H9 (cell line): ENCODE measurements at regions not wholly inside any gene's neighbourhood (a gene's known extent, or its start where the extent isn't known, plus 50 kb on each side); places are given as distances from the start of the nearest gene placed in this dataset.

Source experiments
- DNase-seq: peaks from one replicate; pipeline ENCODE4 v3.0.0-alpha.2; 2017
- H2AFZ ChIP-seq: one replicate; pipeline ENCODE4 v1.6.1; 2013; ENCODE audit warnings: mild to moderate bottlenecking, low read length, control low read depth, moderate library complexity
- H2AK5ac ChIP-seq: 2 replicates; pipeline ENCODE4 v1.6.1; 2013; ENCODE audit warnings: low read length, control low read depth, mixed read lengths; ENCODE audit not compliant: insufficient read length
- H2BK120ac ChIP-seq: one replicate; pipeline ENCODE4 v1.6.1; 2013; ENCODE audit warnings: low read depth, mild to moderate bottlenecking, low read length, control low read depth, inconsistent platforms; ENCODE audit not compliant: poor library complexity, severe bottlenecking
- H2BK12ac ChIP-seq: 2 replicates; pipeline ENCODE4 v1.6.1; 2013; ENCODE audit warnings: low read length, control low read depth, mixed read lengths, low read depth; ENCODE audit not compliant: insufficient read length
- H2BK15ac ChIP-seq: 2 replicates; pipeline ENCODE4 v1.6.1; 2013; ENCODE audit warnings: low read depth, low read length, control low read depth
- H2BK20ac ChIP-seq: one replicate; pipeline ENCODE4 v1.6.1; 2013; ENCODE audit warnings: low read depth, mild to moderate bottlenecking, low read length, control low read depth, inconsistent platforms; ENCODE audit not compliant: poor library complexity, severe bottlenecking
- H2BK5ac ChIP-seq: 2 replicates; pipeline ENCODE4 v1.6.1; 2013; ENCODE audit warnings: low read length, control low read depth, mixed read lengths; ENCODE audit not compliant: insufficient read length
- H3K14ac ChIP-seq: 2 replicates; pipeline ENCODE4 v1.6.1; 2013; ENCODE audit warnings: low read length, control low read depth; ENCODE audit not compliant: insufficient read depth
- H3K18ac ChIP-seq: 2 replicates; pipeline ENCODE4 v1.6.1; 2013; ENCODE audit warnings: low read depth, mild to moderate bottlenecking, mixed read lengths, low read length, control low read depth; ENCODE audit not compliant: insufficient read length
- H3K23ac ChIP-seq: 2 replicates; pipeline ENCODE4 v1.6.1; 2013; ENCODE audit warnings: low read length, control low read depth, mixed read lengths, low read depth; ENCODE audit not compliant: insufficient read length
- H3K23me2 ChIP-seq: 2 replicates; pipeline ENCODE4 v1.6.1; 2013; ENCODE audit warnings: low read depth, mild to moderate bottlenecking, mixed read lengths, low read length, control low read depth; ENCODE audit not compliant: insufficient read length, poor library complexity, severe bottlenecking
- H3K27ac ChIP-seq: 2 replicates; pipeline ENCODE4 v1.5.1; 2013; ENCODE audit warnings: low read length, control low read depth, mixed read lengths, low read depth; ENCODE audit not compliant: insufficient read length
- H3K27me3 ChIP-seq: 2 replicates; pipeline ENCODE4 v1.6.1; 2013; ENCODE audit warnings: low read length, control low read depth, inconsistent platforms; ENCODE audit not compliant: insufficient read depth
- H3K4ac ChIP-seq: 2 replicates; pipeline ENCODE4 v1.6.1; 2013; ENCODE audit warnings: low read depth, mild to moderate bottlenecking, control low read depth, inconsistent platforms, low read length, moderate library complexity
- H3K4me1 ChIP-seq: 2 replicates; pipeline ENCODE4 v1.6.1; 2013; ENCODE audit warnings: low read length, control low read depth, inconsistent platforms; ENCODE audit not compliant: insufficient read depth
- H3K4me2 ChIP-seq: 2 replicates; pipeline ENCODE4 v1.6.1; 2013; ENCODE audit warnings: low read length, control low read depth, mixed read lengths; ENCODE audit not compliant: insufficient read length, insufficient read depth
- H3K56ac ChIP-seq: 2 replicates; pipeline ENCODE4 v1.6.1; 2013; ENCODE audit warnings: low read depth, mild to moderate bottlenecking, mixed read lengths, low read length, control low read depth; ENCODE audit not compliant: insufficient read length
- H3K79me1 ChIP-seq: 2 replicates; pipeline ENCODE4 v1.6.1; 2013; ENCODE audit warnings: low read depth, mild to moderate bottlenecking, moderate library complexity, low read length, control low read depth, inconsistent platforms; ENCODE audit not compliant: insufficient read depth, poor library complexity, severe bottlenecking
- H3K79me2 ChIP-seq: 2 replicates; pipeline ENCODE4 v1.6.1; 2013; ENCODE audit warnings: low read length, control low read depth, inconsistent platforms; ENCODE audit not compliant: insufficient read depth
- H3K9ac ChIP-seq: 2 replicates; pipeline ENCODE4 v1.6.1; 2013; ENCODE audit warnings: low read length, control low read depth, mixed read lengths; ENCODE audit not compliant: insufficient read length; ENCODE audit errors: extremely low read depth
- H3K9me3 ChIP-seq: one replicate; pipeline ENCODE4 v1.6.1; 2013; ENCODE audit warnings: low read depth, low read length, inconsistent platforms; ENCODE audit not compliant: control insufficient read depth
- H3T11ph ChIP-seq: one replicate; pipeline ENCODE4 v1.6.1; 2013; ENCODE audit warnings: mild to moderate bottlenecking, low read length, control low read depth, inconsistent platforms
- H4K20me1 ChIP-seq: one replicate; pipeline ENCODE4 v1.6.1; 2013; ENCODE audit not compliant: control insufficient read depth, insufficient read length, insufficient read depth
- H4K5ac ChIP-seq: 2 replicates; pipeline ENCODE4 v1.6.1; 2013; ENCODE audit warnings: low read depth, mild to moderate bottlenecking, mixed read lengths, low read length, control low read depth; ENCODE audit not compliant: insufficient read length
- H4K8ac ChIP-seq: replicated peaks from 2 replicates; pipeline ENCODE4 v1.6.1; 2013; ENCODE audit warnings: low read length, control low read depth, mixed read lengths, low read depth; ENCODE audit not compliant: insufficient read length
- H4K91ac ChIP-seq: 2 replicates; pipeline ENCODE4 v1.6.1; 2013; ENCODE audit warnings: low read depth, mild to moderate bottlenecking, moderate library complexity, mixed read lengths, low read length, control low read depth; ENCODE audit not compliant: insufficient read length
- H3K27ac Mint-ChIP-seq, 3 experiments: 2 replicates in 2 of 3; 3 replicates in 1 of 3; pipeline ENCODE4 v1.8.0; 2020 to 2021; ENCODE audit warnings: mixed read lengths in 3 of 3, mild to moderate bottlenecking in 1 of 3, moderate library complexity in 1 of 3
- H3K27me3 Mint-ChIP-seq: 2 replicates; pipeline ENCODE4 v1.8.0; 2021; ENCODE audit warnings: low read depth, mild to moderate bottlenecking, moderate library complexity, mixed read lengths
- H3K36me3 Mint-ChIP-seq, 3 experiments: 2 replicates in 2 of 3; 3 replicates in 1 of 3; pipeline ENCODE4 v1.8.0; 2020 to 2021; ENCODE audit warnings: low read depth in 3 of 3, mixed read lengths in 3 of 3; ENCODE audit not compliant: insufficient read depth in 1 of 3
- H3K4me1 Mint-ChIP-seq, 2 experiments: 2 replicates each; pipeline ENCODE4 v1.8.0; 2020; ENCODE audit warnings: mixed read lengths in 2 of 2
- H3K4me3 Mint-ChIP-seq, 2 experiments: 2 replicates in 1 of 2; 3 replicates in 1 of 2; pipeline ENCODE4 v1.8.0; 2020 to 2021; ENCODE audit warnings: mild to moderate bottlenecking in 2 of 2, mixed read lengths in 2 of 2, moderate library complexity in 1 of 2
- H3K9me3 Mint-ChIP-seq, 2 experiments: 2 replicates in 1 of 2; 3 replicates in 1 of 2; pipeline ENCODE4 v1.8.0; 2020; ENCODE audit warnings: mild to moderate bottlenecking in 2 of 2, mixed read lengths in 2 of 2, moderate library complexity in 1 of 2
- CTCF ChIP-seq: fragments of 200-600 bp; sonication (generic); conservative IDR thresholded peaks from 3 replicates; pipeline ENCODE4 v1.8.0; 2021; ENCODE audit warnings: antibody characterized with exemption, mild to moderate bottlenecking
- WGBS: extraction: QIAGEN DNeasy Blood & Tissue Kit; methylation state at CpG from one replicate; pipeline ENCODE4 v1.1.7; 2013; ENCODE audit warnings: missing lambda C conversion rate, low lambda C conversion rate, mixed read lengths; ENCODE audit not compliant: insufficient read length; ENCODE audit errors: extremely low coverage; 5-methylcytosine and 5-hydroxymethylcytosine counted together

- H3T11ph ChIP-seq = no peak overlapping the region
- H3K27me3 ChIP-seq = no peaks in the 10 kb centered on the region
- H3K14ac ChIP-seq = no peak overlapping the region
- no peak overlapping the region for H3K27ac ChIP-seq
- no peaks in the 10 kb centered on the region for H3K27me3 Mint-ChIP-seq
- DNase-seq = no peak
- H2BK5ac ChIP-seq = no peak overlapping the region
- H4K5ac ChIP-seq = no peak overlapping the region
- no peaks in the 10 kb centered on the region for H3K79me2 ChIP-seq
- no peaks in the 10 kb centered on the region for H4K20me1 ChIP-seq
- H3K79me1 ChIP-seq = no peaks in the 10 kb centered on the region
- no peaks in the 10 kb centered on the region for H3K23me2 ChIP-seq
- no peaks in the 10 kb centered on the region for H3K9me3 Mint-ChIP-seq
- no peak overlapping the region for H2AK5ac ChIP-seq
- no peak overlapping the region for H2BK15ac ChIP-seq
- H3K23ac ChIP-seq = no peak overlapping the region
- no peak overlapping the region for H3K4me3 Mint-ChIP-seq
- H3K4me2 ChIP-seq = no peak overlapping the region
- no peak overlapping the region for H2BK12ac ChIP-seq
- WGBS = no CpG with 5 or more reads among the region's 2 CpGs
- no peak overlapping the region for H3K9ac ChIP-seq
- no peak overlapping the region for H2BK120ac ChIP-seq
- H2AFZ ChIP-seq = no peak overlapping the region
- peaks cover 14 to 16% of the 10 kb centered on the region in 2 experiments for H3K4me1 Mint-ChIP-seq
- H4K8ac ChIP-seq = no peak overlapping the region
- no peak overlapping the region for H3K56ac ChIP-seq
- H3K36me3 Mint-ChIP-seq = peaks cover 0 to 2% (median 0%) of the 10 kb centered on the region in 3 experiments; a peak in 1 of 7 replicates
- H3K9me3 ChIP-seq = no peaks in the 10 kb centered on the region
- H3K4me1 ChIP-seq = no peaks in the 10 kb centered on the region
- no peak overlapping the region for H3K18ac ChIP-seq
- no peak overlapping the region for H3K4ac ChIP-seq
- TF ChIP-seq CTCF = no peak
- H2BK20ac ChIP-seq = no peak overlapping the region
- no peak overlapping the region for H4K91ac ChIP-seq
- H3K27ac Mint-ChIP-seq = no peak overlapping the region
Measured at GRCh38 chr9:26172301-26172700, 494.1 kb upstream of the TUSC1 start.
